Neural progenitor cell (in vitro differentiated cells): ENCODE measurements at regions not wholly inside any gene's neighbourhood (a gene's known extent, or its start where the extent isn't known, plus 50 kb on each side); places are given as distances from the start of the nearest gene placed in this dataset.

Source experiments
- DNase-seq: peaks from one replicate; pipeline ENCODE4 v3.0.0-alpha.2; 2016; ENCODE audit warnings: low spot score
- H2AFZ ChIP-seq: fragments of 200-600 bp; sonication (generic); replicated peaks from 2 replicates; pipeline ENCODE4 v1.6.1; 2016; ENCODE audit warnings: antibody characterized with exemption
- H3F3A ChIP-seq: fragments of 200-600 bp; sonication (generic); 2 replicates; pipeline ENCODE4 v1.6.1; 2016; ENCODE audit warnings: antibody characterized with exemption, low read depth
- H3K27ac ChIP-seq: fragments of 200-600 bp; sonication (generic); 2 replicates; pipeline ENCODE4 v1.5.1; 2016; ENCODE audit warnings: mild to moderate bottlenecking
- H3K27me3 ChIP-seq: fragments of 200-600 bp; sonication (generic); 2 replicates; pipeline ENCODE4 v1.6.1; 2016; ENCODE audit warnings: mild to moderate bottlenecking, moderate library complexity
- H3K36me3 ChIP-seq: fragments of 200-600 bp; sonication (generic); 2 replicates; pipeline ENCODE4 v1.5.1; 2016
- H3K4me1 ChIP-seq: fragments of 200-600 bp; sonication (generic); 2 replicates; pipeline ENCODE4 v1.6.1; 2016; ENCODE audit warnings: mixed run types
- H3K4me2 ChIP-seq: fragments of 200-600 bp; sonication (generic); 2 replicates; pipeline ENCODE4 v1.6.1; 2016
- H3K4me3 ChIP-seq: fragments of 200-600 bp; sonication (generic); 2 replicates; pipeline ENCODE4 v1.5.1; 2016
- H3K79me2 ChIP-seq: fragments of 200-600 bp; sonication (generic); 2 replicates; pipeline ENCODE4 v1.6.1; 2016; ENCODE audit warnings: low read depth
- H3K9ac ChIP-seq: fragments of 200-600 bp; sonication (generic); 2 replicates; pipeline ENCODE4 v1.6.1; 2016
- H3K9me3 ChIP-seq: fragments of 200-600 bp; sonication (generic); 2 replicates; pipeline ENCODE4 v1.5.1; 2016; ENCODE audit warnings: low read depth
- H4K20me1 ChIP-seq: fragments of 200-600 bp; sonication (generic); 2 replicates; pipeline ENCODE4 v1.6.1; 2016; ENCODE audit warnings: low read depth
- H3K27ac Mint-ChIP-seq: 3 replicates; pipeline ENCODE4 v1.8.0; 2021; ENCODE audit warnings: mixed read lengths
- H3K27me3 Mint-ChIP-seq: 2 replicates; pipeline ENCODE4 v1.8.0; 2022; ENCODE audit warnings: low read depth, mild to moderate bottlenecking, inconsistent platforms, moderate library complexity, mixed read lengths; ENCODE audit not compliant: insufficient read depth
- H3K36me3 Mint-ChIP-seq: 3 replicates; pipeline ENCODE4 v1.8.0; 2021; ENCODE audit warnings: mixed read lengths
- H3K4me1 Mint-ChIP-seq: 3 replicates; pipeline ENCODE4 v1.8.0; 2021; ENCODE audit warnings: mixed read lengths
- H3K4me3 Mint-ChIP-seq: 3 replicates; pipeline ENCODE4 v1.8.0; 2021; ENCODE audit warnings: mild to moderate bottlenecking, moderate library complexity, mixed read lengths
- H3K9me3 Mint-ChIP-seq: 3 replicates; pipeline ENCODE4 v1.8.0; 2020; ENCODE audit warnings: mixed read lengths
- CTCF ChIP-seq: fragments of 200-600 bp; sonication (generic); IDR thresholded peaks from 2 replicates; pipeline ENCODE4 v1.5.1; 2017; ENCODE audit warnings: antibody characterized with exemption, mild to moderate bottlenecking
- EZH2 ChIP-seq: fragments of 200-600 bp; sonication (generic); IDR thresholded peaks from 2 replicates; pipeline ENCODE4 v1.6.1; 2017; ENCODE audit warnings: antibody characterized with exemption, mild to moderate bottlenecking, moderate library complexity
- EZH2phosphoT487 ChIP-seq: fragments of 200-600 bp; sonication (generic); IDR thresholded peaks from 2 replicates; pipeline ENCODE4 v1.6.1; 2017; ENCODE audit warnings: antibody characterized with exemption

- Histone ChIP-seq H3K27me3 (no peaks in the 10 kb centered on the region), H3K9me3 (no peaks in the 10 kb centered on the region), H3K27ac (no peak overlapping the region), H3K4me2 (no peak overlapping the region), H3K9ac (no peak overlapping the region), H2AFZ (no peak overlapping the region), H3K79me2 (no peaks in the 10 kb centered on the region), H3K4me3 (no peak overlapping the region), H4K20me1 (no peaks in the 10 kb centered on the region), H3K36me3 (no peaks in the 10 kb centered on the region), H3K4me1 (no peaks in the 10 kb centered on the region), H3F3A (no peaks in the 10 kb centered on the region)
- DNase-seq, result no peak
- Mint-ChIP-seq H3K36me3 (no peaks in the 10 kb centered on the region), H3K9me3 (no peaks in the 10 kb centered on the region), H3K4me1 (peaks cover 12% of the 10 kb centered on the region), H3K27ac (no peak overlapping the region), H3K27me3 (no peaks in the 10 kb centered on the region), H3K4me3 (no peak overlapping the region)
- no peak for TF ChIP-seq EZH2
- no peak for TF ChIP-seq CTCF
- TF ChIP-seq EZH2phosphoT487, result no peak
These were observed 171.6 kb upstream of the SVIL start for GRCh38 chr10:29806350-29806788.

GRCh38 chr10:29805134-29805723 lies 170.5 kb upstream of the SVIL start:
- H3K4me3 Mint-ChIP-seq, result no peak overlapping the region
- H4K20me1 ChIP-seq, result no peaks in the 10 kb centered on the region

GRCh38 chr10:29804025-29804852 lies 169.5 kb upstream of the SVIL start:
- H3K4me1 ChIP-seq, result no peaks in the 10 kb centered on the region
- no peak overlapping the region for H3K9ac ChIP-seq
- no peaks in the 10 kb centered on the region for H3K9me3 ChIP-seq
- H3K27ac ChIP-seq, result no peak overlapping the region
- H4K20me1 ChIP-seq, result no peaks in the 10 kb centered on the region
- H2AFZ ChIP-seq, result no peak overlapping the region
- no peaks in the 10 kb centered on the region for H3K79me2 ChIP-seq
- Mint-ChIP-seq H3K27ac (no peak overlapping the region), H3K4me3 (no peak overlapping the region), H3K4me1 (peaks cover 6% of the 10 kb centered on the region), H3K27me3 (no peaks in the 10 kb centered on the region), H3K36me3 (no peaks in the 10 kb centered on the region), H3K9me3 (no peaks in the 10 kb centered on the region)
- H3F3A ChIP-seq, result no peaks in the 10 kb centered on the region
- TF ChIP-seq EZH2phosphoT487 (no peak), CTCF (no peak), EZH2 (no peak)
- no peak for DNase-seq
- no peaks in the 10 kb centered on the region for H3K27me3 ChIP-seq
- H3K4me2 ChIP-seq, result no peak overlapping the region
- H3K36me3 ChIP-seq, result no peaks in the 10 kb centered on the region
- H3K4me3 ChIP-seq, result no peak overlapping the region

More at GRCh38 chr10:29805134-29805723, 170.5 kb upstream of the SVIL start:
- Histone ChIP-seq H3K27me3 (no peaks in the 10 kb centered on the region), H3K36me3 (no peaks in the 10 kb centered on the region), H3K27ac (no peak overlapping the region), H3K4me3 (no peak overlapping the region), H3K4me2 (no peak overlapping the region), H3F3A (no peaks in the 10 kb centered on the region), H3K9ac (no peak overlapping the region), H3K9me3 (no peaks in the 10 kb centered on the region), H3K79me2 (no peaks in the 10 kb centered on the region), H3K4me1 (no peaks in the 10 kb centered on the region), H2AFZ (no peak overlapping the region)
- no peak overlapping the region for H3K27ac Mint-ChIP-seq
- peaks cover 6% of the 10 kb centered on the region for H3K4me1 Mint-ChIP-seq
- no peaks in the 10 kb centered on the region for H3K36me3 Mint-ChIP-seq
- H3K9me3 Mint-ChIP-seq, result no peaks in the 10 kb centered on the region
- TF ChIP-seq EZH2phosphoT487 (no peak), EZH2 (no peak), CTCF (no peak)
- H3K27me3 Mint-ChIP-seq, result no peaks in the 10 kb centered on the region
- no peak for DNase-seq
